ENCODE measurements at regions not wholly inside any gene's neighbourhood (a gene's known extent, or its start where the extent isn't known, plus 50 kb on each side); places are given as distances from the start of the nearest gene placed in this dataset.
"Not testable (repeated sequence)": the region's sequence is repeated elsewhere in the genome, so short reads cannot be mapped to it uniquely, and the experiment has no call there.

DNA sequence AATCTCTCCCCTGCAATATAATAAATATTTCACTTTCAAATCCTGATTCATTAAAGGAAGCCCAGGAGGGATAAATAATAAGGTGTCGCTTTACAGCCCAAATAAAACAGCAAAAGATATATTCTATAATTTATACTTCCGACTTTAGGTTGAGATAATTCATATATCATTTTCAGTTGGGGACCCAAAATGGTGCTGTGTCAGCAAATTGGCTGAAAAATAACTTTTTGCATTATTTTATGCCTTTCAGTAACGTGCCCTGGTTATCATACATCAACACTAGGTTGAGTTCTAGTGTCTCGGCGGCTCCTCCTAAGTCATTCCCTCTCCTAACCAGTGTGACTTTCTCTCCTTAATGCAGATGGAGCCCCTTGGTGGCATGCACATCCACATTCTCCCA, 278.2 kb downstream of the NXPE2 start:
- TF ChIP-seq, protein P1, sequence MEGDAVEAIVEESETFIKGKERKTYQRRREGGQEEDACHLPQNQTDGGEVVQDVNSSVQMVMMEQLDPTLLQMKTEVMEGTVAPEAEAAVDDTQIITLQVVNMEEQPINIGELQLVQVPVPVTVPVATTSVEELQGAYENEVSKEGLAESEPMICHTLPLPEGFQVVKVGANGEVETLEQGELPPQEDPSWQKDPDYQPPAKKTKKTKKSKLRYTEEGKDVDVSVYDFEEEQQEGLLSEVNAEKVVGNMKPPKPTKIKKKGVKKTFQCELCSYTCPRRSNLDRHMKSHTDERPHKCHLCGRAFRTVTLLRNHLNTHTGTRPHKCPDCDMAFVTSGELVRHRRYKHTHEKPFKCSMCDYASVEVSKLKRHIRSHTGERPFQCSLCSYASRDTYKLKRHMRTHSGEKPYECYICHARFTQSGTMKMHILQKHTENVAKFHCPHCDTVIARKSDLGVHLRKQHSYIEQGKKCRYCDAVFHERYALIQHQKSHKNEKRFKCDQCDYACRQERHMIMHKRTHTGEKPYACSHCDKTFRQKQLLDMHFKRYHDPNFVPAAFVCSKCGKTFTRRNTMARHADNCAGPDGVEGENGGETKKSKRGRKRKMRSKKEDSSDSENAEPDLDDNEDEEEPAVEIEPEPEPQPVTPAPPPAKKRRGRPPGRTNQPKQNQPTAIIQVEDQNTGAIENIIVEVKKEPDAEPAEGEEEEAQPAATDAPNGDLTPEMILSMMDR (IDR thresholded peaks at IDR 0.05; ENCODE audit: low read depth, low read length): no peak
- DNase-seq (ENCODE audit: extremely low read depth, low read depth): no peak

DNA sequence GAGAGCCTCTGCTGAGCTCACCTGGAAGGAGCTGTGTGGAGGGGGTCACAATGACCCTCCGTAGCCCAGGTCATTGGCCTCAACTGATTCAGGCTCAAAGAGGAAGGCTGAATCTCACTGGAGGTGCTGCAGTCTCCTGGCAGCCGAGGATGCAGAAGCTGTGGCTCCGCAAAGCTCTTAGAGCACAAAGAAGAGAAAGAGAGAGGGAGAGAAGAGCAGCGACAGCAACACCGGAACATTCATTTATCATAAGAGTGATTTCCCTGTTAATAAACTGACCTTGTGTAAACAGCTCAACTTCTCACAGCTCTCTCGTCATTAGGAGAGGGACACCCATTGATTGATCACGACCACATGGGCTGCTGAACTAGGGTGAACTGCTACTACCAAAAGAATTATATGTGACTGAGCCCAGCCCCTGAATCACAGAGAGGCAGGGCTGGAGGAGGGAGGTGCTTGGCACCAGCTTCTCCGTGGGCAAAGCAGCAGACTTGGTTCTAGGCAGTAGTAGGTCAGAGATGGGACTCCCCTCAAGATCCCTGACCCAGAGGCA, 281.7 kb downstream of the NXPE2 start:
- no peak for DNase-seq (ENCODE audit: extremely low read depth, low read depth)

DNA sequence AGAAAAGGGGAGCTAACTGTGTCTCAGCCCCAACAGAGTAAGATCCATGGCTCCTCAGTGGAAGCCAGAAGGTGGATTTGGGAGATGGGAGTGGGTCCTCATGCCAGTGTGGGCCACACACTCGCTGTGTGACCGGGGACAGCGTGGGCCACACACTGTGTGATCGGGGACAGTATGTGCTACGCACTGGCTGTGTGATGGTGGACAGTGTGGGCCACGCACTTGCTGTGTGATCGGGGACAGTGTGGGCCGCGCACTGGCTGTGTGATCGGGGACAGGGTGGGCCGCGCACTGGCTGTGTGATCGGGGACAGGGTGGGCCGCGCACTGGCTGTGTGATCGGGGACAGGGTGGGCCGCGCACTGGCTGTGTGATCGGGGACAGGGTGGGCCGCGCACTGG, 282.5 kb downstream of the NXPE2 start:
- DNase-seq (ENCODE audit: extremely low read depth, low read depth): not testable (repeated sequence)

More for the DNA sequence above, 281.7 kb downstream of the NXPE2 start:
- TF ChIP-seq, protein P1 (IDR thresholded peaks at IDR 0.05; ENCODE audit: low read depth, low read length): no peak

GRCh38 chr11:114964676-114965214, 286.4 kb downstream of the NXPE2 start:
- no peak for DNase-seq (ENCODE audit: extremely low read depth, low read depth)
- TF ChIP-seq, protein P1 (IDR thresholded peaks at IDR 0.05; ENCODE audit: low read depth, low read length): no peak

DNA sequence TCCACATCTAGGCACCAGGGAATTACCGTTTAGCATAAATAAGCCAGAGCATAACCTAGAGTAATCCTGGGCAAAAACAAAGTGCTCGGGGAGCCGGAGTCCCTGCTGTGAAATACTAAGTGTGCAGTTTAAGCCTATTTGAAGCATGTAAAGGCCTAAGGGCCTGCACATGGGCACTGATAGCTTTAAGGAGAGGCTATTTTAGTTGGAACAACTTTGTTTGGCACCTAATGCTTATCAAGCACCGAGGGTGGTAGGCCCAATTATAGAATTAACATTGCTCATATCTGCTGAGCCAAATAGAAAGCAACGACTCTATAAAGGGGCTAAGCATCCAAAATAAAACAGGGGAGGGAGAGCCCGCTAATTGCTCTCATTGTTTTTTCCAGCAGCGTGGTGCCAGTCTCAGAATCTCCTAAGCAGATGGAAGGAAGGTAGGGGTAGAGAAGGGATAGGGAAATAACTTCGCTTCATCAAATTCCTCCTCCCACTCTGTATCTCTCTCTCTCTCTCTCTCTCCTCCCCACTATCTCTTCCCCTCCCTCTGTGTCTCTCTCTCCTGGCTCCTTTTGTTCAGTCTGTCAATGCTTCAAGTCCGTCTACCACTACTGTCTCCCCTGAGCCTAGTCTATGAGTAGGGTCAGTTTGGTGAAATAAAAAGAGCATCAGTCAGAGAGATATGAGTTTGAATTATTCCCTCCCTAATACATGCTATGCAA, 292.8 kb downstream of the NXPE2 start:
- TF ChIP-seq, protein P1 (IDR thresholded peaks at IDR 0.05; ENCODE audit: low read depth, low read length): no peak
- DNase-seq (ENCODE audit: extremely low read depth, low read depth): no peak

DNA sequence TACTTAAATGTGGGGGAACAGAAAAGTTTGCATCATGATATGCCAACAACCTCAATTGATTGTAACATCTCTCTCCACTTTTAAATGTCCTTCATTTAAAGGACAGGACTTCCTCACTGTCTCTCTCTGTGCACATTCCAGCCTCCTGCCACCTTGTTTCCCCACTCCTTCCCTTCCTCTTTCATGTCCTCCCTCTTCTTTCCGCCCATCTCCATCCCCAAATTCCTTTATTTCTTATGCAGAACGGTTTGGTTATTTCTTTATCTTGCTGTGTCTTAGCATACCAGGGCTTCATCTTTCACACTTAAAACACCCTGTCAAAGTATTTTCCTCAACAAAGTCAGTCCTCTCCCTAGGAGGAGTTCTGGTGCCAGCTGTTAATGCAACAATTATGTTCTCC, 293.8 kb downstream of the NXPE2 start:
- TF ChIP-seq, protein P1 (IDR thresholded peaks at IDR 0.05; ENCODE audit: low read depth, low read length): no peak

GRCh38 chr11:114977651-114978050, 299.3 kb downstream of the NXPE2 start:
- DNase-seq (ENCODE audit: extremely low read depth, low read depth): no peak
- TF ChIP-seq, protein P1 (IDR thresholded peaks at IDR 0.05; ENCODE audit: low read depth, low read length): no peak

More for the DNA sequence above, 293.8 kb downstream of the NXPE2 start:
- DNase-seq (ENCODE audit: extremely low read depth, low read depth): no peak
